ENCODE measurements at regions not wholly inside any gene's neighbourhood (a gene's known extent, or its start where the extent isn't known, plus 50 kb on each side); places are given as distances from the start of the nearest gene placed in this dataset.

GRCh38 chr1:83697961-83698360 is 301.0 kb downstream of the TTLL7 start:
- TF ChIP-seq REST (IDR thresholded peaks at IDR 0.05; ENCODE audit: insufficient read depth in 1 of 2, low read depth in 2 of 2, low read length in 2 of 2) (no peak), POLR2AphosphoS5 (IDR thresholded peaks at IDR 0.05; ENCODE audit: low read depth, low read length) (no peak), TAF1 (IDR thresholded peaks at IDR 0.05; ENCODE audit: borderline replicate concordance, insufficient read depth, low read length) (no peak)
